DMS53 (cell line): ENCODE measurements at regions not wholly inside any gene's neighbourhood (a gene's known extent, or its start where the extent isn't known, plus 50 kb on each side); places are given as distances from the start of the nearest gene placed in this dataset.
A peak's percentile ranks its signal among the peaks of the same experiment; 100 is the strongest.
"Not testable (repeated sequence)": the region's sequence is repeated elsewhere in the genome, so short reads cannot be mapped to it uniquely, and the experiment has no call there.

Experiments
- DNase-seq: peaks from one replicate; lab custom pipeline; 2025; lab: John Stamatoyannopoulos, UW

GRCh38 chr13:87094646-87095045 is 576.5 kb upstream of the SLITRK5 start:
- peak; percentile 12 for DNase-seq

- no peak for DNase-seq
Observed at GRCh38 chr13:87100431-87100830, 570.7 kb upstream of the SLITRK5 start.

- no peak for DNase-seq
Observed at GRCh38 chr13:87107651-87108050, 563.5 kb upstream of the SLITRK5 start.

- no peak for DNase-seq
Observed at GRCh38 chr13:87120476-87120875, 550.7 kb upstream of the SLITRK5 start.

GRCh38 chr13:87122551-87122950 is 548.6 kb upstream of the SLITRK5 start:
- no peak for DNase-seq

GRCh38 chr13:87123987-87124784 is 547.0 kb upstream of the SLITRK5 start:
- peak; percentile 58 for DNase-seq

GRCh38 chr13:87124785-87125074 is 546.4 kb upstream of the SLITRK5 start:
- DNase-seq, result no peak

GRCh38 chr13:87128036-87128435 is 543.1 kb upstream of the SLITRK5 start:
- DNase-seq, result peak; percentile 19

GRCh38 chr13:87128491-87128890 is 542.7 kb upstream of the SLITRK5 start:
- no peak for DNase-seq

GRCh38 chr13:87129602-87130300 is 541.4 kb upstream of the SLITRK5 start:
- peak; percentile 57 for DNase-seq

- DNase-seq, result no peak
Observed at GRCh38 chr13:87130423-87130822, 540.7 kb upstream of the SLITRK5 start.

GRCh38 chr13:87131611-87132010 is 539.6 kb upstream of the SLITRK5 start:
- no peak for DNase-seq

- no peak for DNase-seq
Observed at GRCh38 chr13:87138866-87139265, 532.3 kb upstream of the SLITRK5 start.

GRCh38 chr13:87147076-87147475 is 524.1 kb upstream of the SLITRK5 start:
- DNase-seq, result no peak

- DNase-seq, result no peak
Observed at GRCh38 chr13:87153371-87153770, 517.8 kb upstream of the SLITRK5 start.

- DNase-seq, result no peak
Observed at GRCh38 chr13:87166348-87166747, 504.8 kb upstream of the SLITRK5 start.

- DNase-seq, result no peak
Observed at GRCh38 chr13:87168390-87168789, 502.8 kb upstream of the SLITRK5 start.

GRCh38 chr13:87169337-87169736 is 501.8 kb upstream of the SLITRK5 start:
- DNase-seq, result no peak

GRCh38 chr13:87172166-87172835 is 498.9 kb upstream of the SLITRK5 start:
- no peak for DNase-seq

- DNase-seq, result not testable (repeated sequence)
Observed at GRCh38 chr13:87185138-87185537, 486.0 kb upstream of the SLITRK5 start.

GRCh38 chr13:87186647-87187046 is 484.5 kb upstream of the SLITRK5 start:
- not testable (repeated sequence) for DNase-seq

GRCh38 chr13:87191485-87191884 is 479.7 kb upstream of the SLITRK5 start:
- not testable (repeated sequence) for DNase-seq

GRCh38 chr13:87198371-87198770 is 472.8 kb upstream of the SLITRK5 start:
- DNase-seq, result no peak
